ENCODE measurements at regions not wholly inside any gene's neighbourhood (a gene's known extent, or its start where the extent isn't known, plus 50 kb on each side); places are given as distances from the start of the nearest gene placed in this dataset.

DNA sequence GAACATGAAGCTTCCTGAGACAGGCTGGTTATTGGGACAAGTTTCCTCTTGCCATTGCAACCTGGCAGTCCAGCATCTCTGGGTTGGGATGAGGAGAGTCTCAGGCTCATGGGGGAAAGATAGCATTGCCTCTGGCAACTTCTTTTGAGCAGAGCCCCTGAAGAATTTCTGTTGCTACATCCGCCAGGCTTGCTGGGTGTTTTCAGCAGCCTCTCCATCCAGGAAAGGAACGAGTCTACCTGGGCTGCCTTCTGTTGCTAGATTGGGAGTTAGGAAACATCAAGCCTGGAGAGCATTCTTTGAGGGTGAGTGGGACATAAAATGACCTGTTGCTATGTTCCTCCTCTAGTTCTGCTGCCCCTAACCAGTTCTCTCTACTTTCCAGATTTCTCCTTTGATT, 313.5 kb downstream of the RFPL4B start:
- TF ChIP-seq POLR2A (IDR thresholded peaks at IDR 0.05; ENCODE audit: low read depth, low read length), result no peak
- no peak for TF ChIP-seq EZH2 (IDR thresholded peaks at IDR 0.05; ENCODE audit: borderline replicate concordance, low read depth, low read length, severe bottlenecking)
- TF ChIP-seq CTCF (IDR thresholded peaks at IDR 0.05; ENCODE audit: extremely low read depth in 1 of 2, insufficient read depth in 1 of 2, low read depth in 1 of 2, low read length in 2 of 2), result no peak
- no peak for TF ChIP-seq MAX (IDR thresholded peaks at IDR 0.05; ENCODE audit: insufficient read depth, insufficient read length)

Measured in endothelial cell of umbilical vein (primary cell).